SK-N-SH treated with all-trans-retinoic acid at 6 μM for 48 hours (cell line): ENCODE measurements at regions not wholly inside any gene's neighbourhood (a gene's known extent, or its start where the extent isn't known, plus 50 kb on each side); places are given as distances from the start of the nearest gene placed in this dataset.

ENCODE experiments used
- ATAC-seq: fragments of 200-7000 bp; cut with Tn5 transposase; 3 replicates; pipeline ENCODE4 v1.9.1; 2020; ENCODE audit warnings: mild to moderate bottlenecking, moderate library complexity
- BACH2 ChIP-seq: fragments of 250-450 bp; sonication (Bioruptor Pico); IDR thresholded peaks from 2 replicates; pipeline ENCODE4 v1.9.0; 2021; ENCODE audit warnings: mild to moderate bottlenecking, borderline replicate concordance
- CSDC2 ChIP-seq: fragments of 250-450 bp; sonication (Bioruptor Pico); IDR thresholded peaks from 2 replicates; pipeline ENCODE4 v1.5.0; 2020; ENCODE audit warnings: mild to moderate bottlenecking, moderate library complexity
- ESRRG ChIP-seq: fragments of 250-450 bp; sonication (Bioruptor Pico); IDR thresholded peaks from 2 replicates; pipeline ENCODE4 v1.6.1; 2021; ENCODE audit warnings: mild to moderate bottlenecking
- GLIS3 ChIP-seq: fragments of 250-450 bp; sonication (Bioruptor Pico); IDR thresholded peaks from 2 replicates; pipeline ENCODE4 v1.5.0; 2020; ENCODE audit warnings: mild to moderate bottlenecking, moderate library complexity
- ISL1 ChIP-seq: fragments of 250-450 bp; sonication (Bioruptor Pico); IDR thresholded peaks from 2 replicates; pipeline ENCODE4 v2.1.2; 2022; ENCODE audit warnings: mild to moderate bottlenecking, moderate library complexity
- OSR1 ChIP-seq: fragments of 250-450 bp; sonication (Bioruptor Pico); IDR thresholded peaks from 2 replicates; pipeline ENCODE4 v1.8.0; 2022; ENCODE audit warnings: moderate library complexity, mild to moderate bottlenecking, inconsistent platforms
- PPARA ChIP-seq: fragments of 250-450 bp; sonication (Bioruptor Pico); IDR thresholded peaks from 2 replicates; pipeline ENCODE4 v1.5.0; 2020; ENCODE audit warnings: mild to moderate bottlenecking, borderline replicate concordance
- RARB ChIP-seq: fragments of 250-450 bp; sonication (Bioruptor Pico); IDR thresholded peaks from 2 replicates; pipeline ENCODE4 v1.8.0; 2021; ENCODE audit warnings: mild to moderate bottlenecking, moderate library complexity
- SNAI2 ChIP-seq: fragments of 250-450 bp; sonication (Bioruptor Pico); IDR thresholded peaks from 2 replicates; pipeline ENCODE4 v1.5.0; 2020; ENCODE audit warnings: mild to moderate bottlenecking, moderate library complexity
- TCF4 ChIP-seq: fragments of 250-450 bp; sonication (Bioruptor Pico); IDR thresholded peaks from 2 replicates; pipeline ENCODE4 v1.8.0; 2021; ENCODE audit warnings: mild to moderate bottlenecking, moderate library complexity, borderline replicate concordance
- TOX ChIP-seq: fragments of 250-450 bp; sonication (Bioruptor Pico); IDR thresholded peaks from 2 replicates; pipeline ENCODE4 v1.8.0; 2021; ENCODE audit warnings: mild to moderate bottlenecking, moderate library complexity, borderline replicate concordance
- ZC3H10 ChIP-seq: fragments of 250-450 bp; sonication (Bioruptor Pico); IDR thresholded peaks from 2 replicates; pipeline ENCODE4 v1.5.1; 2021; ENCODE audit warnings: mild to moderate bottlenecking, moderate library complexity
- ZFP3 ChIP-seq: fragments of 250-450 bp; sonication (Bioruptor Pico); IDR thresholded peaks from 2 replicates; pipeline ENCODE4 v1.5.0; 2020; ENCODE audit warnings: mild to moderate bottlenecking, moderate library complexity
- ZFP30 ChIP-seq: fragments of 450-650 bp; formaldehyde crosslinking; IDR thresholded peaks from 2 replicates; pipeline ENCODE4 v1.5.0; 2022; ENCODE audit warnings: mild to moderate bottlenecking, moderate library complexity
- ZNF565 ChIP-seq: fragments of 450-650 bp; formaldehyde crosslinking; conservative IDR thresholded peaks from 2 replicates; pipeline ENCODE4 v1.5.0; 2020; ENCODE audit warnings: low read depth, mild to moderate bottlenecking, moderate library complexity
- ZNF8 ChIP-seq: fragments of 450-650 bp; formaldehyde crosslinking; IDR thresholded peaks from 2 replicates; pipeline ENCODE4 v1.5.0; 2020; ENCODE audit warnings: mild to moderate bottlenecking, moderate library complexity
- TF ChIP-seq, protein P1 (sequence below): fragments of 250-450 bp; sonication (Bioruptor Pico); IDR thresholded peaks from 2 replicates; pipeline ENCODE4 v1.5.1; 2020; ENCODE audit warnings: low read depth, mild to moderate bottlenecking, moderate library complexity
- TF ChIP-seq, protein P2 (sequence below): fragments of 250-450 bp; sonication (Bioruptor Pico); IDR thresholded peaks from 2 replicates; pipeline ENCODE4 v1.5.0; 2020; ENCODE audit warnings: mild to moderate bottlenecking, moderate library complexity
- TF ChIP-seq, protein P3 (sequence below): fragments of 250-450 bp; sonication (Bioruptor Pico); IDR thresholded peaks from 2 replicates; pipeline ENCODE4 v1.8.0; 2021; ENCODE audit warnings: low read depth, mild to moderate bottlenecking, moderate library complexity, borderline replicate concordance
- TF ChIP-seq, protein P4 (sequence below): fragments of 250-450 bp; sonication (Bioruptor Pico); IDR thresholded peaks from 2 replicates; pipeline ENCODE4 v1.8.0; 2020; ENCODE audit warnings: mild to moderate bottlenecking, moderate library complexity, borderline replicate concordance
- TF ChIP-seq, protein P5 (sequence below): fragments of 250-450 bp; sonication (Bioruptor Pico); IDR thresholded peaks from 2 replicates; pipeline ENCODE4 v1.5.1; 2021; ENCODE audit warnings: mild to moderate bottlenecking, moderate library complexity

DNA sequence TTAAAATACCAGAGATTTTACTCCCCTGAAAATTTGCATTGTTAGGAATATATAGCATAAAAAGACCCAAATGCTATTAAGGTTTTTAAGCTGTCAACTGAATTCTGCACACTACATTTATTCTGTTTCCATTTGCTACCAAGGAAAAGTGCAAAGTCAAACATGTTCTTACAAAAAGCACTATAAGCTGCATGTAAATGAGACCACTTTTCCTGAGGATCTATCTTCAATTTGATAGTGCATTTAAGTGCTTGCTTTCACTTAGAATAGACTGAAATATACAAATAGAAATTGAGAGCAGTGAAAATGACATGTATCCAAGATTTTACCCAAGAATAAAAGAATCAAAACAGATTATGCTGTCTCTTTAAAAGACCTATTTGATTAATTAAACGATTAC is 1216.2 kb downstream of the ROBO2 start:
- TF ChIP-seq BACH2 (CRISPR knock-in tag) (no peak), SNAI2 (CRISPR knock-in tag) (no peak), ZFP3 (CRISPR knock-in tag) (no peak), PPARA (CRISPR knock-in tag) (no peak), ESRRG (CRISPR knock-in tag) (no peak), ZNF8 (CRISPR knock-in tag) (no peak), TOX (no peak), TCF4 (CRISPR knock-in tag) (no peak), ZNF565 (CRISPR knock-in tag) (no peak), GLIS3 (no peak), ISL1 (CRISPR knock-in tag) (no peak)
- TF ChIP-seq, protein P1, sequence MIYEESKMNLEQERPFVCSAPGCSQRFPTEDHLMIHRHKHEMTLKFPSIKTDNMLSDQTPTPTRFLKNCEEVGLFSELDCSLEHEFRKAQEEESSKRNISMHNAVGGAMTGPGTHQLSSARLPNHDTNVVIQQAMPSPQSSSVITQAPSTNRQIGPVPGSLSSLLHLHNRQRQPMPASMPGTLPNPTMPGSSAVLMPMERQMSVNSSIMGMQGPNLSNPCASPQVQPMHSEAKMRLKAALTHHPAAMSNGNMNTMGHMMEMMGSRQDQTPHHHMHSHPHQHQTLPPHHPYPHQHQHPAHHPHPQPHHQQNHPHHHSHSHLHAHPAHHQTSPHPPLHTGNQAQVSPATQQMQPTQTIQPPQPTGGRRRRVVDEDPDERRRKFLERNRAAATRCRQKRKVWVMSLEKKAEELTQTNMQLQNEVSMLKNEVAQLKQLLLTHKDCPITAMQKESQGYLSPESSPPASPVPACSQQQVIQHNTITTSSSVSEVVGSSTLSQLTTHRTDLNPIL (CRISPR knock-in tag) = no peak
- TF ChIP-seq, protein P2, sequence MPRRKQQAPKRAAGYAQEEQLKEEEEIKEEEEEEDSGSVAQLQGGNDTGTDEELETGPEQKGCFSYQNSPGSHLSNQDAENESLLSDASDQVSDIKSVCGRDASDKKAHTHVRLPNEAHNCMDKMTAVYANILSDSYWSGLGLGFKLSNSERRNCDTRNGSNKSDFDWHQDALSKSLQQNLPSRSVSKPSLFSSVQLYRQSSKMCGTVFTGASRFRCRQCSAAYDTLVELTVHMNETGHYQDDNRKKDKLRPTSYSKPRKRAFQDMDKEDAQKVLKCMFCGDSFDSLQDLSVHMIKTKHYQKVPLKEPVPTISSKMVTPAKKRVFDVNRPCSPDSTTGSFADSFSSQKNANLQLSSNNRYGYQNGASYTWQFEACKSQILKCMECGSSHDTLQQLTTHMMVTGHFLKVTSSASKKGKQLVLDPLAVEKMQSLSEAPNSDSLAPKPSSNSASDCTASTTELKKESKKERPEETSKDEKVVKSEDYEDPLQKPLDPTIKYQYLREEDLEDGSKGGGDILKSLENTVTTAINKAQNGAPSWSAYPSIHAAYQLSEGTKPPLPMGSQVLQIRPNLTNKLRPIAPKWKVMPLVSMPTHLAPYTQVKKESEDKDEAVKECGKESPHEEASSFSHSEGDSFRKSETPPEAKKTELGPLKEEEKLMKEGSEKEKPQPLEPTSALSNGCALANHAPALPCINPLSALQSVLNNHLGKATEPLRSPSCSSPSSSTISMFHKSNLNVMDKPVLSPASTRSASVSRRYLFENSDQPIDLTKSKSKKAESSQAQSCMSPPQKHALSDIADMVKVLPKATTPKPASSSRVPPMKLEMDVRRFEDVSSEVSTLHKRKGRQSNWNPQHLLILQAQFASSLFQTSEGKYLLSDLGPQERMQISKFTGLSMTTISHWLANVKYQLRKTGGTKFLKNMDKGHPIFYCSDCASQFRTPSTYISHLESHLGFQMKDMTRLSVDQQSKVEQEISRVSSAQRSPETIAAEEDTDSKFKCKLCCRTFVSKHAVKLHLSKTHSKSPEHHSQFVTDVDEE (CRISPR knock-in tag) = no peak
- no peak for ATAC-seq

DNA sequence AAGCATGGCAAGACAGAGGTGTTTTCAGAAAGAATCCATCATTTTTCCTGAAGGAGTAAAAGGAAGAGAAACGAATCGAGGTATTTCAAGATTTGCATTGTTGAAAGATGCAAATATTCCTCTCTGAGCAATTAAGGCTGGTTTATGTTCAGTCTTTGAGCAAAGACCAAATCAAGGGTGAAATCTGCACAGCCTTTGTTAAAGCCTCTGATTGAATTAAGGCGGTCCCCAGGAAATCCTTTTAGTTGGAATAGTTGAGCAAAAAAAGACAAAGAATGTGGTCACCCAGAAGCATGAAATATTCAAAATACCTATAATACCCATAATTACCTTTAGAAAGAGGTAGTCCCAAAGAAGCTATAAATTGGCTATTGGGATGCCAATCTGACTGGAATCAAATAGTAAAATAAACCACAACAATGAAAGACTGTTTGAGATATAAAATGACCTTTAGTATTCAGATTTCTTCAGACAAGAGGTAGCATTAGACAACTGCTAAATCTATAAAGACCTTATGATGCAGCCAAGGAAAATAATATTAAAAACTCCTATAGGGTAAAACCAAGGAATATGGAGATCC is 1218.1 kb downstream of the ROBO2 start:
- no peak for ATAC-seq
- TF ChIP-seq, protein P3, sequence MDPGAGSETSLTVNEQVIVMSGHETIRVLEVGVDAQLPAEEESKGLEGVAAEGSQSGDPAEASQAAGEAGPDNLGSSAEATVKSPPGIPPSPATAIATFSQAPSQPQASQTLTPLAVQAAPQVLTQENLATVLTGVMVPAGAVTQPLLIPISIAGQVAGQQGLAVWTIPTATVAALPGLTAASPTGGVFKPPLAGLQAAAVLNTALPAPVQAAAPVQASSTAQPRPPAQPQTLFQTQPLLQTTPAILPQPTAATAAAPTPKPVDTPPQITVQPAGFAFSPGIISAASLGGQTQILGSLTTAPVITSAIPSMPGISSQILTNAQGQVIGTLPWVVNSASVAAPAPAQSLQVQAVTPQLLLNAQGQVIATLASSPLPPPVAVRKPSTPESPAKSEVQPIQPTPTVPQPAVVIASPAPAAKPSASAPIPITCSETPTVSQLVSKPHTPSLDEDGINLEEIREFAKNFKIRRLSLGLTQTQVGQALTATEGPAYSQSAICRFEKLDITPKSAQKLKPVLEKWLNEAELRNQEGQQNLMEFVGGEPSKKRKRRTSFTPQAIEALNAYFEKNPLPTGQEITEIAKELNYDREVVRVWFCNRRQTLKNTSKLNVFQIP (CRISPR knock-in tag) = no peak
- no peak for TF ChIP-seq RARB
- no peak for TF ChIP-seq ZC3H10 (CRISPR knock-in tag)
- TF ChIP-seq CSDC2 (CRISPR knock-in tag) = no peak
- no peak for TF ChIP-seq ZNF8 (CRISPR knock-in tag)
- no peak for TF ChIP-seq ISL1 (CRISPR knock-in tag)
- TF ChIP-seq ESRRG (CRISPR knock-in tag) = no peak

DNA sequence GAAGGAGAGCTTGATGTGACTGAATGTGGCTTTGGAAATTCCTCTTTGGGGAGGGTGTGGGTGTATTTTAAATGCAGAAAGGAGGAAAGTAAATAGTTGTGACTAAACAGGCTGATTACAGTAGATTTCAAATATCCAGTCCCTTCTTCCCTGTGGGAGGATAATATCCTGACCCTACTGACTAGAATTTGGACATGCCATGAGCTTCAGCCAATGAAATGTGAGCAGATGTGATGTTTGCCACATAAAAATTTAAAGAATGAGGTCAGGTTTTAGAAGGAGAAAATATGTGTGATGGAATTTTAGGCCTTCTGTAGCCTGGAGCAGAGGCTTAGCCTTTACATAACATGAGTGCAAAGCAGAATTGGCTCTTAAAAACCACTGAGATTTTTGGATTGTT is 1218.9 kb downstream of the ROBO2 start:
- peak; percentile 66; the same call in 2 of the 3 replicates for ATAC-seq
- TF ChIP-seq ZFP30 (CRISPR knock-in tag) = no peak
- no peak for TF ChIP-seq TCF4 (CRISPR knock-in tag)
- no peak for TF ChIP-seq SNAI2 (CRISPR knock-in tag)
- TF ChIP-seq RARB = no peak
- no peak for TF ChIP-seq ZC3H10 (CRISPR knock-in tag)
- TF ChIP-seq, protein P4, sequence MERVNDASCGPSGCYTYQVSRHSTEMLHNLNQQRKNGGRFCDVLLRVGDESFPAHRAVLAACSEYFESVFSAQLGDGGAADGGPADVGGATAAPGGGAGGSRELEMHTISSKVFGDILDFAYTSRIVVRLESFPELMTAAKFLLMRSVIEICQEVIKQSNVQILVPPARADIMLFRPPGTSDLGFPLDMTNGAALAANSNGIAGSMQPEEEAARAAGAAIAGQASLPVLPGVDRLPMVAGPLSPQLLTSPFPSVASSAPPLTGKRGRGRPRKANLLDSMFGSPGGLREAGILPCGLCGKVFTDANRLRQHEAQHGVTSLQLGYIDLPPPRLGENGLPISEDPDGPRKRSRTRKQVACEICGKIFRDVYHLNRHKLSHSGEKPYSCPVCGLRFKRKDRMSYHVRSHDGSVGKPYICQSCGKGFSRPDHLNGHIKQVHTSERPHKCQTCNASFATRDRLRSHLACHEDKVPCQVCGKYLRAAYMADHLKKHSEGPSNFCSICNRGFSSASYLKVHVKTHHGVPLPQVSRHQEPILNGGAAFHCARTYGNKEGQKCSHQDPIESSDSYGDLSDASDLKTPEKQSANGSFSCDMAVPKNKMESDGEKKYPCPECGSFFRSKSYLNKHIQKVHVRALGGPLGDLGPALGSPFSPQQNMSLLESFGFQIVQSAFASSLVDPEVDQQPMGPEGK = no peak
- TF ChIP-seq ESRRG (CRISPR knock-in tag) = no peak
- TF ChIP-seq, protein P5, sequence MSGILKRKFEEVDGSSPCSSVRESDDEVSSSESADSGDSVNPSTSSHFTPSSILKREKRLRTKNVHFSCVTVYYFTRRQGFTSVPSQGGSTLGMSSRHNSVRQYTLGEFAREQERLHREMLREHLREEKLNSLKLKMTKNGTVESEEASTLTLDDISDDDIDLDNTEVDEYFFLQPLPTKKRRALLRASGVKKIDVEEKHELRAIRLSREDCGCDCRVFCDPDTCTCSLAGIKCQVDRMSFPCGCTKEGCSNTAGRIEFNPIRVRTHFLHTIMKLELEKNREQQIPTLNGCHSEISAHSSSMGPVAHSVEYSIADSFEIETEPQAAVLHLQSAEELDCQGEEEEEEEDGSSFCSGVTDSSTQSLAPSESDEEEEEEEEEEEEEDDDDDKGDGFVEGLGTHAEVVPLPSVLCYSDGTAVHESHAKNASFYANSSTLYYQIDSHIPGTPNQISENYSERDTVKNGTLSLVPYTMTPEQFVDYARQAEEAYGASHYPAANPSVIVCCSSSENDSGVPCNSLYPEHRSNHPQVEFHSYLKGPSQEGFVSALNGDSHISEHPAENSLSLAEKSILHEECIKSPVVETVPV (CRISPR knock-in tag) = no peak
- TF ChIP-seq, protein P3 (CRISPR knock-in tag) = no peak
- no peak for TF ChIP-seq OSR1 (CRISPR knock-in tag)
- TF ChIP-seq ISL1 (CRISPR knock-in tag) = no peak
- TF ChIP-seq, protein P2 (CRISPR knock-in tag) = no peak
- TF ChIP-seq PPARA (CRISPR knock-in tag) = no peak
- TF ChIP-seq ZFP3 (CRISPR knock-in tag) = no peak
